Neutrophil (primary cell): ENCODE measurements at regions not wholly inside any gene's neighbourhood (a gene's known extent, or its start where the extent isn't known, plus 50 kb on each side); places are given as distances from the start of the nearest gene placed in this dataset.

ENCODE experiments used
- H3K27ac ChIP-seq: fragments of 200-600 bp; sonication (generic); 2 replicates; pipeline ENCODE4 v1.5.1; 2016; ENCODE audit warnings: mild to moderate bottlenecking, moderate library complexity
- H3K27me3 ChIP-seq: fragments of 200-600 bp; sonication (generic); 2 replicates; pipeline ENCODE4 v1.6.0; 2016; ENCODE audit warnings: mild to moderate bottlenecking
- H3K36me3 ChIP-seq: fragments of 200-600 bp; sonication (generic); 2 replicates; pipeline ENCODE4 v1.5.1; 2017
- H3K4me1 ChIP-seq, 2 experiments: fragments of 200-600 bp in 1 of 2; sonication (generic) in 1 of 2; 1 replicate in 1 of 2; 2 replicates in 1 of 2; pipeline versions ENCODE4 v1.5.1 to v1.6.1; 2013 to 2016; ENCODE audit warnings: low read depth in 1 of 2, low read length in 1 of 2, mild to moderate bottlenecking in 1 of 2, moderate library complexity in 1 of 2; ENCODE audit not compliant: control insufficient read depth in 1 of 2, insufficient read depth in 1 of 2
- H3K4me3 ChIP-seq, 2 experiments: fragments of 200-600 bp in 1 of 2; sonication (generic) in 1 of 2; 1 replicate in 1 of 2; 2 replicates in 1 of 2; pipeline ENCODE4 v1.5.1; 2013 to 2016; ENCODE audit warnings: low read depth in 1 of 2, low read length in 1 of 2, mild to moderate bottlenecking in 1 of 2, moderate library complexity in 1 of 2
- H3K9me3 ChIP-seq: fragments of 200-600 bp; sonication (generic); 2 replicates; pipeline ENCODE4 v1.5.1; 2016
- CTCF ChIP-seq: fragments of 200-600 bp; sonication (generic); IDR thresholded peaks from 2 replicates; pipeline ENCODE4 v1.5.1; 2016; ENCODE audit warnings: antibody characterized with exemption

GRCh38 chr5:58334035-58334434, 125.9 kb downstream of the PLK2 start:
- Histone ChIP-seq H3K36me3 (no peaks in the 10 kb centered on the region), H3K9me3 (no peaks in the 10 kb centered on the region)
- no peak for TF ChIP-seq CTCF

GRCh38 chr5:58330781-58331180, 129.1 kb downstream of the PLK2 start:
- Histone ChIP-seq H3K27ac (no peak overlapping the region), H3K27me3 (no peaks in the 10 kb centered on the region), H3K4me1 (no peaks in the 10 kb centered on the region), H3K36me3 (no peaks in the 10 kb centered on the region), H3K4me3 (no peak overlapping the region), H3K9me3 (no peaks in the 10 kb centered on the region)
- TF ChIP-seq CTCF: no peak

More at GRCh38 chr5:58334035-58334434, 125.9 kb downstream of the PLK2 start:
- Histone ChIP-seq H3K27ac (no peak overlapping the region), H3K27me3 (no peaks in the 10 kb centered on the region), H3K4me3 (no peak overlapping the region), H3K4me1 (no peaks in the 10 kb centered on the region)

- Histone ChIP-seq H3K9me3 (no peaks in the 10 kb centered on the region), H3K27ac (no peak overlapping the region), H3K27me3 (no peaks in the 10 kb centered on the region), H3K4me3 (no peak overlapping the region), H3K4me1 (no peaks in the 10 kb centered on the region), H3K36me3 (no peaks in the 10 kb centered on the region)
- TF ChIP-seq CTCF: no peak
Measured at GRCh38 chr5:58327289-58327688, 132.6 kb downstream of the PLK2 start.

- no peaks in the 10 kb centered on the region for H3K27me3 ChIP-seq
- no peak for TF ChIP-seq CTCF
- no peaks in the 10 kb centered on the region for H3K36me3 ChIP-seq
- no peaks in the 10 kb centered on the region for H3K4me1 ChIP-seq
- H3K4me3 ChIP-seq: no peak overlapping the region
- no peaks in the 10 kb centered on the region for H3K9me3 ChIP-seq
- H3K27ac ChIP-seq: no peak overlapping the region
Measured at GRCh38 chr5:58326022-58326421, 133.9 kb downstream of the PLK2 start.

- Histone ChIP-seq H3K9me3 (no peaks in the 10 kb centered on the region), H3K27ac (no peak overlapping the region), H3K4me1 (no peaks in the 10 kb centered on the region), H3K36me3 (no peaks in the 10 kb centered on the region), H3K4me3 (no peak overlapping the region), H3K27me3 (no peaks in the 10 kb centered on the region)
- TF ChIP-seq CTCF: no peak
Measured at GRCh38 chr5:58322453-58322852, 137.4 kb downstream of the PLK2 start.

GRCh38 chr5:58318468-58318867, 141.4 kb downstream of the PLK2 start:
- TF ChIP-seq CTCF: no peak
- no peaks in the 10 kb centered on the region for H3K4me1 ChIP-seq
- H3K4me3 ChIP-seq: no peak overlapping the region
- H3K36me3 ChIP-seq: no peaks in the 10 kb centered on the region
- H3K27me3 ChIP-seq: no peaks in the 10 kb centered on the region
- H3K27ac ChIP-seq: no peak overlapping the region
- H3K9me3 ChIP-seq: no peaks in the 10 kb centered on the region
